ENCODE measurements at regions not wholly inside any gene's neighbourhood (a gene's known extent, or its start where the extent isn't known, plus 50 kb on each side); places are given as distances from the start of the nearest gene placed in this dataset.
A peak's percentile ranks its signal among the peaks of the same experiment; 100 is the strongest.

DNA sequence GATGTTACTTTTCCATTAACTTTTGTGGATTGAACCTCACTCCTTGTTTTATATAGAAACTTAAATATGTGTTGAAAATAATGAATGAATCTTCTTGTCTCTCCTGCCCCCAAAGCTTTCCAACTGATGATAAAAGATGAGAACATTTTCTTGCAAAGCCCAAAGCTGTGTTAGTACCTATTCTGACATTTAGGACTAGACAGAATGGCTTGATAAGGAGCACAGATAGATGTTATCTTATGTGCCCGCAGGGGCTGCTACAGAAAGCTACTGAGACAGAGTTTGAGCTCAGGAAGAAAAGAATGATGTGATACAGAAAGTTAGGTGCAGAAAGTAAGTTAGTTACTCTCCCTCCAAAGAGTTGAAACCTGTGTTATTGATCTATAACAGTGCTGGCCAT lies 109.4 kb upstream of the ATP11B start:
- no peak for DNase-seq (ENCODE audit: low spot score)

GRCh38 chr3:182686033-182686886 lies 107.0 kb upstream of the ATP11B start:
- no peak for DNase-seq (ENCODE audit: low spot score)

- DNase-seq (ENCODE audit: low spot score) = no peak
These were observed 103.1 kb upstream of the ATP11B start for GRCh38 chr3:182690172-182690571.

- DNase-seq (ENCODE audit: low spot score) = no peak
These were observed 101.3 kb upstream of the ATP11B start for GRCh38 chr3:182692021-182692420.

DNA sequence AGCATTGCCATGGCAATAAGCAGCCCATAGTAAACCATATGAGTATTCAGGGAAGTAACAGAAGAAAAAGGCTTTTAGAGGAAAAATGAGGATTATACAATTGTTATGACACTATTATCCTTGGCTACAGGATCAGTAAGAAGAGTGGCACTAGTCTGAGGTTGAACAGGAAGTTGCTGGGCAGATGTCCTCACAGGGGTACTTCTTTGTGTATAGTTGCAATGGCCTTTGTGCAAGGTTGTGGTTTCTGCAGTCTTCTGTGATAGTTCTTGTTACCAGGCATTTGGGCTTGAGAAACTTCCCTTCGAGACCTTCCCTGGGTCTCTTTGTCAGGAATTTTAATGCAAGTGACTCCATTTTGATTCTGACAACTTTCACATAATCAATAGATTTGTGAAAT lies 100.6 kb upstream of the ATP11B start:
- DNase-seq (ENCODE audit: low spot score) = no peak

DNA sequence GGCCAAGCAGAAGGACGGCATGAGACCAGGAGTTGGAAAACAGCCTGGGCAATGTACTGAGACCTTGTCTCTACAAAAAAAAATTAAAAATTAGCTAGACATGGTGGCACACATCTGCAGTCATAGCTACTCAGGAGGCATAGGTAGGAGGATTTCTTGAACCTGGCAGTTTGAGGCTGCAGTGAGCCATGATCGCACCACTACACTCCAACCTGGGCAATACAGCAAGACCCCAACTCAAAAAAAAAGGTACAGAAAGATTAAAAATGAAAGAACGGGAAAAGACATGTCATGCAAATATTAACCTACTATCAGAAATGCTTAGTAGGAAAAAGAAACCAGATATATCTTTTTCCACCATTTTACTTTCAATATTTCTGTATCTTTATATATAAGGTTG lies 99.6 kb upstream of the ATP11B start:
- DNase-seq (ENCODE audit: low spot score) = no peak

DNA sequence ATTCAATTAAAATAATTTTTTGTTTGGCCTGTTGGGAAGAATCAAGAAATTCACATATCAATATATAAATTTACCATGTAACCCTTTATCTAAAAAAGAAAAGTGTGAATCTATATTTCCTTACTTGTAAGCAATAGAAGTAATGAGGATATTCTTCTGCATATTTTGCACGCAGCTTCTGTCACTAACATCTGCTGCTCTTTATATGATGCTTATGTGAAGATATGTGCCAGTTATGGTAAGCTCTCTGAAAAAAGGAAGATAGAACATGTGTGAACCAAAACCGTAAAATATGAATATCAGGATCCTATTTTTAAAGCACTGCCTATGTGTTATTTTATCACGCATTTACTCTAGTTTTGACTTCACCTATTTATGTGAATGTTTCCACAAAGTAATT lies 96.4 kb upstream of the ATP11B start:
- DNase-seq (ENCODE audit: low spot score) = no peak

DNA sequence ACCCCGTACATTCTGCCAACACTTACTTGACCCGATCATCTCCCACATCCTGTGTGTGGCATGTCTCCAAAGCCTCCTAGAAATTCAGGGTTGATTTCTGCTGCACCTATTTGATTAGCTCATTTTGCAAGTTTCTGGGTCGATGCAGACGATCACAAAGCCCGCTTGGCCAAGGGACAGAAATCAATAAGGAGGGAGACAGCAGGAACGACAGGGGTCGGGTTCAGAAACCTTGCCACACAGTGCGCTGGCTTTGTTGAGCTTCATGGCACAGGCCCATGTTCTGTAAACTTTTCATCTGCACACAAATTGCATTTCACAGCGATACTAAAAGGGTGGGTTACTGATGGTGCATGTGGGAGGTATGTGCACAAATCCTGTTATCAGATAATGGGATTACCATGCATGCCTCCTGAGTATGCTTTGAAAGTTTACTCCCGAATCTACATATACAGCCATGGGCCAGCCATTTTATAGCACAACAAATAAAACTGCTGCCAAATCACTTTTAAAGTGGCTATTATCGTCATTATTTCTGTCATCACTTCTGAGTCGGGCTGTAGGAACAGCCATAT lies 95.9 kb upstream of the ATP11B start:
- no peak for DNase-seq (ENCODE audit: low spot score)

- DNase-seq (ENCODE audit: low spot score) = no peak
These were observed 95.2 kb upstream of the ATP11B start for GRCh38 chr3:182698078-182698477.

DNA sequence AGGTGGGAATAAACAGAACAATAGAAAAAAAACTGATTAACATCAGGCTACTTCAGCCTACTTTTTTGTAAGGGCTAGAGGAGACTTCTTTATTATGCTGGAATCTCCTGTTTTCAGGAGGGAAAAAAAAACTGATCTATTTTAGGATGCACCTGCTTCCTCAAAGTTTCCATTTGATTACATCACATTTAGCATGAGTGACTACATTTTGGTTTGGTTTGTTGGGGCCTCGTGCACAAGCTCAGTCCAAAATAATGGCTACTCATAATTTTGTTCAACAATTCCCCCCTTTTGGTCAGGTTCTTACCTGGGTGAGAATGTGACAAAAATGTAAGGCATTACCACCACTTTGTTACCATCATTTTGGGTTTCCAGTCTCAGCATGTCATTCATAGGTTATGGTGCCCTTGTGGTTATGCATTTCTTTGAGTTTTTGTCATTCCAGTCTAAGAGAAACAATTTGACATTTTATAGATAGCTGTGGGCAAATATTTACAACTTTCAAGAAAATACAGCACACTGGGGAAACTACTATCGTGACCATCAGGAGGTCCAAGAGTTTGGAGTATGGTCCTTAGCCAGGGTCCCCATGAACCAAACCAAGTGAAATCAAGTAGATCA lies 93.6 kb upstream of the ATP11B start:
- DNase-seq (ENCODE audit: low spot score) = no peak

- no peak for DNase-seq (ENCODE audit: low spot score)
These were observed 91.1 kb upstream of the ATP11B start for GRCh38 chr3:182702216-182702615.

DNA sequence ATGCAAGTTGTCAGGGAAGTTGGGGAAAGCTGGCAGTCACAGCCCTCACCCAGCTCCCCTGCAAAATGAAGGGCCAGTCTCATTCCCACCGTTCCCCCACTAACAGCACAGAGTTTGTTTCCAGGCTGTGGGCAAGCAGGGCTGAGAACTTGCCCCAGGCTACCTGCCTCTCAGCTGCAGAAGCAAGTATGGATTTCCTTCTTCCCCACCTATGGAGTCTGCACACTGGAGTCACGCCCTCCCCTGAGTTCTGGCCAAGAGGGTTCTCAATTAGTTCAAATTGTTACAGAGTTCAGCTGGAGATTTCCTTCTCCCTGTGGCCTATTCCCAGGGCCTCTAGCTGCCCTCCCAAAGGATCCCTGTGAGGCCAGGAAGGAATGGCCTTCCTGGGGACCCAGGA lies 90.1 kb upstream of the ATP11B start:
- no peak for DNase-seq (ENCODE audit: low spot score)

GRCh38 chr3:182704926-182705325 lies 88.4 kb upstream of the ATP11B start:
- no peak for DNase-seq (ENCODE audit: low spot score)

DNA sequence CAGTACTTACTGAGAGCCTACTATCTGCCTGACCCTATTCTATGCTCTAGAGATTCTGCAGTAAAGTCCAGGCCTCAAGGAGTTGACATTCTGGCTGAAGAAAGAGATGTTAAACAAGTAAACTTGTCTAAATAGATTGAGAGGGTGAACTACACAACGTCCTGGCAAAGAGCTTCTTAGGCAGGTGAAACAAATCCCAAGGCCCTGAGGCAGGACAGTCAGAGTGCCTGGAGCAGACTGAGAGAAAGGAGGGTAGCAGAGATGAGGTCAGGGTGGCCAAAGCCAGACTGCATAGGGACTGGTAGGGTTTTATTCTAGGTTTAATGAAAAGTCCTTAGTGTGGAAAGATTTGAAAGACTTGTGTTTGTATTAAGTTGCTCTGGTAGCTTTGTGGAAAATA lies 84.5 kb upstream of the ATP11B start:
- DNase-seq (ENCODE audit: low spot score) = no peak

DNA sequence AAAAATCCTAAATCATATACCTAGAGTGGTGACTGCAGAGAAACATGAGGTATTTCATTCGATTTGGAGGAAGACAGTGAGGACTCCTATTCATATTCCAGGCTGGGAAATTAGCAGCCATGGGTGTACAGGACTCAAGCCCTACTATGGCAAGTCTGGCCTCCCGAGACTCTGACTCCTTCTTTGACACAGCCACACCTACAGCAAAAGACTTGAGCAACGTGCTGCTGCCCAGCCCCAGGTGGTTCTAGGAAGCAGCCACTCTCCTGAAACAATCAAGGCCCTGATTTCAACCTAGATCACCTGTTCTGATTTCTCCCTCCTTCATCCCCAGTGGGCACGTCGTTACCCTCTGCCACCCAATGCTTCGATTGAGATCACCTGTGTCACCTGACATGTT lies 84.0 kb upstream of the ATP11B start:
- no peak for DNase-seq (ENCODE audit: low spot score)

- DNase-seq (ENCODE audit: low spot score) = peak; percentile 36
These were observed 82.6 kb upstream of the ATP11B start for GRCh38 chr3:182710557-182711157.

DNA sequence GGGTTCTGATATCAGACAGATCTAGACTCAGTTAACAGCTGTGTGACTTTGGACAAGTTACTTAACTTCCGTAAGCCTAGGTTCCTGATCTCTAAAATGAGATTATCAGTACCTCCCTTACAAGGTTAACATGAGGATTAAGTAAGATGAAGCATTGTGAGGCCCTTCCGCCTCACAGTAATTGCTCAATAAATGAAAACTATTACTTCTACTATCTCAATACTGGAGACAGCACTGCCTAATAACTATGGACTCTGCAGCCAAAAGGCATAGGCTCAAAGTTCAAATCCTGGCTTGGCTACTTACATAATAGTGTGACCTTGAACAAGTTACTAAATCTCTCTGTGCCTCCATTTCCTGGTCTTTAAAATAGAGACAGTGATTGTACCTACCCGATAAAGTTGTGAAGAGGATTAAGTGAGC lies 82.0 kb upstream of the ATP11B start:
- no peak for DNase-seq (ENCODE audit: low spot score)

- DNase-seq (ENCODE audit: low spot score) = no peak
These were observed 81.5 kb upstream of the ATP11B start for GRCh38 chr3:182711853-182712252.

GRCh38 chr3:182713111-182713510 lies 80.2 kb upstream of the ATP11B start:
- no peak for DNase-seq (ENCODE audit: low spot score)

GRCh38 chr3:182713743-182714517 lies 79.4 kb upstream of the ATP11B start:
- peak; percentile 55 for DNase-seq (ENCODE audit: low spot score)

GRCh38 chr3:182715006-182715405 lies 78.3 kb upstream of the ATP11B start:
- no peak for DNase-seq (ENCODE audit: low spot score)

DNA sequence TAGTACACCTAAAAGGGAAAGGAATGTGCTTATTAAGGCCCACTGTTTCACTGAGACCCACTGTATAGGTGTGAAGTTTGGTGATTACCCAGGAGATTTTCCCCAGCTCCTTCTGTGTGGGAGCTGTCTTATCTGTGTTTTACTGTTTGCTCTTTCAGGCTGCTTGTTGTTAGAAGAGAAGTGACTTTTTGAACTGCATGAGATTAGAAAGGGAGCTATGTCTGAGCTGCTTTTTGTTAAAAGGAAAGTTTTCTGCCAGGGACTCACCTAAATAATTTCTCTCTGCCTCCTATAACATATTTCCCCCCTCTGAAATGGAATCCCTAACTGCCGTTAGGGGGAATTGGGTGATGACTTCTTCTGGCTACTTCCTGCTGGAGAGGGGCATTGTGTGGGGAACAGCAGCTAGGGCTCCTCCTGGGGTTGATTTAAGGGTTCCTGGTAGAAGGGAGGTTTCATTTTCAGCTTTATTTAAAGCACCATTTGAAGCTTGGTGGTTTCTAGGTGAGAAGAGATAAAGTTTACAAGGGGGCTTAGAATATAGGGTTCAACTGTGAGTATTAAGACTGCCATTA lies 77.1 kb upstream of the ATP11B start:
- DNase-seq (ENCODE audit: low spot score) = no peak

Data from hepatic stellate cell (primary cell).